Keratinocyte (primary cell): ENCODE measurements at regions not wholly inside any gene's neighbourhood (a gene's known extent, or its start where the extent isn't known, plus 50 kb on each side); places are given as distances from the start of the nearest gene placed in this dataset.
"Not testable (repeated sequence)": the region's sequence is repeated elsewhere in the genome, so short reads cannot be mapped to it uniquely, and the experiment has no call there.

Experiments used
- DNase-seq: peaks from one replicate; pipeline ENCODE4 v3.0.0-alpha.2; 2011; ENCODE audit warnings: low read depth, missing footprints, low spot score
- FAIRE-seq: peaks from 2 replicates; lab custom pipeline; 2011; peaks lifted over from hg19 to GRCh38; lab: Jason Lieb, UNC
- H2AFZ ChIP-seq: 2 replicates; pipeline ENCODE4 v1.6.0; 2012; ENCODE audit warnings: low read length, control low read depth, inconsistent platforms; ENCODE audit not compliant: control insufficient read depth
- H3K27ac ChIP-seq: 2 replicates; pipeline ENCODE4 v1.5.1; 2011; ENCODE audit warnings: low read length; ENCODE audit not compliant: control insufficient read depth, insufficient read depth
- H3K27me3 ChIP-seq: 3 replicates; pipeline ENCODE4 v1.6.0; 2011; ENCODE audit warnings: low read length; ENCODE audit not compliant: control insufficient read depth, insufficient read depth; ENCODE audit errors: extremely low read depth
- H3K36me3 ChIP-seq, 2 experiments: 2 replicates in 1 of 2; 3 replicates in 1 of 2; pipeline ENCODE4 v1.5.1; 2011; ENCODE audit warnings: low read length in 2 of 2, mild to moderate bottlenecking in 1 of 2; ENCODE audit not compliant: control insufficient read depth in 2 of 2, insufficient read depth in 2 of 2; ENCODE audit errors: extremely low read depth in 1 of 2
- H3K4me1 ChIP-seq: 3 replicates; pipeline ENCODE4 v1.5.1; 2011; ENCODE audit warnings: low read length; ENCODE audit not compliant: control insufficient read depth, insufficient read depth; ENCODE audit errors: extremely low read depth
- H3K4me2 ChIP-seq: 3 replicates; pipeline ENCODE4 v1.6.0; 2011; ENCODE audit warnings: low read depth, low read length; ENCODE audit not compliant: control insufficient read depth, insufficient read depth; ENCODE audit errors: extremely low read depth
- H3K4me3 ChIP-seq, 3 experiments: fragments of 200-600 bp in 1 of 3; sonication (generic) in 1 of 3; 2 replicates in 2 of 3; 3 replicates in 1 of 3; pipeline ENCODE4 v1.5.1; 2011 to 2016; ENCODE audit warnings: low read length in 3 of 3, mild to moderate bottlenecking in 3 of 3, control low read depth in 2 of 3, inconsistent platforms in 1 of 3, low read depth in 1 of 3, mixed read lengths in 1 of 3, mixed run types in 1 of 3, moderate library complexity in 1 of 3; ENCODE audit not compliant: control insufficient read depth in 2 of 3, insufficient read depth in 2 of 3; ENCODE audit errors: extremely low read depth in 1 of 3
- H3K79me2 ChIP-seq: 2 replicates; pipeline ENCODE4 v1.6.0; 2012; ENCODE audit warnings: low read length; ENCODE audit not compliant: control insufficient read depth, insufficient read depth
- H3K9ac ChIP-seq: 3 replicates; pipeline ENCODE4 v1.6.0; 2011; ENCODE audit warnings: low read length; ENCODE audit not compliant: control insufficient read depth, insufficient read depth; ENCODE audit errors: extremely low read depth
- H3K9me1 ChIP-seq: 3 replicates; pipeline ENCODE4 v1.6.0; 2011; ENCODE audit warnings: low read length; ENCODE audit not compliant: control insufficient read depth, insufficient read depth; ENCODE audit errors: extremely low read depth
- H3K9me3 ChIP-seq: 2 replicates; pipeline ENCODE4 v1.5.1; 2012; ENCODE audit warnings: low read depth, low read length; ENCODE audit not compliant: control insufficient read depth
- H4K20me1 ChIP-seq: 3 replicates; pipeline ENCODE4 v1.6.0; 2011; ENCODE audit warnings: low read length; ENCODE audit not compliant: control insufficient read depth, insufficient read depth; ENCODE audit errors: extremely low read depth
- CTCF ChIP-seq, 3 experiments: IDR thresholded peaks in 1 of 3; conservative IDR thresholded peaks in 1 of 3; optimal IDR thresholded peaks in 1 of 3; 2 replicates in 2 of 3; 3 replicates in 1 of 3; pipeline versions ENCODE3 to v1.5.1; 2011; ENCODE audit warnings: low read length in 3 of 3, mild to moderate bottlenecking in 3 of 3, moderate library complexity in 2 of 3, control low read depth in 1 of 3, inconsistent platforms in 1 of 3; ENCODE audit not compliant: insufficient read depth in 2 of 3; ENCODE audit errors: extremely low read depth in 1 of 3
- EZH2 ChIP-seq: IDR thresholded peaks from one replicate; pipeline ENCODE4 v1.6.1; 2012; ENCODE audit warnings: inconsistent platforms, mild to moderate bottlenecking, low read length, moderate library complexity
- dilution Hi-C: fragments of 300-500 bp; cut with MboI; formaldehyde crosslinking; loops from one replicate; pipeline ENCODE4 v1.7.0; 2020; ENCODE audit warnings: low sequenced_read_pairs; ENCODE audit not compliant: extremely low pct_ligation_motif_present

- no peaks in the 10 kb centered on the region for H3K27me3 ChIP-seq
- H3K4me3 ChIP-seq, result no peak overlapping the region
- TF ChIP-seq EZH2 (no peak), CTCF (optimal IDR thresholded peaks at IDR 0.05 in 1 of 3, IDR thresholded peaks at IDR 0.05 in 1 of 3, conservative IDR thresholded peaks at IDR 0.05 in 1 of 3; ENCODE audit: extremely low read depth in 1 of 3, insufficient read depth in 2 of 3, low read length in 3 of 3) (no peak)
- DNase-seq (no peak), FAIRE-seq (no peak)
- H3K4me2 ChIP-seq, result peak overlapping the region; percentile 48
- peaks cover 32% of the 10 kb centered on the region for H3K4me1 ChIP-seq
- H3K27ac ChIP-seq, result peak overlapping the region; percentile 76
- no peaks in the 10 kb centered on the region for H3K9me3 ChIP-seq
- H3K9me1 ChIP-seq, result no peaks in the 10 kb centered on the region
- H2AFZ ChIP-seq, result peak overlapping the region; percentile 12
- H3K9ac ChIP-seq, result no peak overlapping the region
- H4K20me1 ChIP-seq, result no peaks in the 10 kb centered on the region
- H3K36me3 ChIP-seq, result no peaks in the 10 kb centered on the region
- dilution Hi-C loops, result no loop called here
- no peaks in the 10 kb centered on the region for H3K79me2 ChIP-seq
These were observed 58.1 kb upstream of the P3H2 start for GRCh38 chr3:190178779-190179178.

GRCh38 chr3:190176933-190177525, 56.3 kb upstream of the P3H2 start:
- H4K20me1 ChIP-seq, DNase-seq, H3K9me1 ChIP-seq, H3K27ac ChIP-seq, H3K9ac ChIP-seq, H3K79me2 ChIP-seq, H3K4me3 ChIP-seq, H3K9me3 ChIP-seq, H3K27me3 ChIP-seq, H3K4me2 ChIP-seq, H2AFZ ChIP-seq, dilution Hi-C loops, H3K36me3 ChIP-seq, FAIRE-seq: not testable (repeated sequence)
- peaks cover 42% of the 10 kb centered on the region for H3K4me1 ChIP-seq

GRCh38 chr3:190176106-190176505, 55.4 kb upstream of the P3H2 start:
- FAIRE-seq, DNase-seq, H3K4me2 ChIP-seq: not testable (repeated sequence)

More at GRCh38 chr3:190176106-190176505, 55.4 kb upstream of the P3H2 start:
- peaks cover 42% of the 10 kb centered on the region for H3K4me1 ChIP-seq
- H2AFZ ChIP-seq, H4K20me1 ChIP-seq, H3K27me3 ChIP-seq, H3K9me3 ChIP-seq, H3K79me2 ChIP-seq, H3K27ac ChIP-seq, H3K9me1 ChIP-seq, H3K9ac ChIP-seq, H3K36me3 ChIP-seq, H3K4me3 ChIP-seq, dilution Hi-C loops: not testable (repeated sequence)
